SKM-1 (cell line): ENCODE measurements at regions not wholly inside any gene's neighbourhood (a gene's known extent, or its start where the extent isn't known, plus 50 kb on each side); places are given as distances from the start of the nearest gene placed in this dataset.

Source experiments
- DNase-seq: peaks from one replicate; lab custom pipeline; 2025; ENCODE audit not compliant: unreplicated experiment; lab: John Stamatoyannopoulos, UW

GRCh38 chr19:31121501-31121900, 227.7 kb downstream of the TSHZ3 start:
- no peak for DNase-seq

DNA sequence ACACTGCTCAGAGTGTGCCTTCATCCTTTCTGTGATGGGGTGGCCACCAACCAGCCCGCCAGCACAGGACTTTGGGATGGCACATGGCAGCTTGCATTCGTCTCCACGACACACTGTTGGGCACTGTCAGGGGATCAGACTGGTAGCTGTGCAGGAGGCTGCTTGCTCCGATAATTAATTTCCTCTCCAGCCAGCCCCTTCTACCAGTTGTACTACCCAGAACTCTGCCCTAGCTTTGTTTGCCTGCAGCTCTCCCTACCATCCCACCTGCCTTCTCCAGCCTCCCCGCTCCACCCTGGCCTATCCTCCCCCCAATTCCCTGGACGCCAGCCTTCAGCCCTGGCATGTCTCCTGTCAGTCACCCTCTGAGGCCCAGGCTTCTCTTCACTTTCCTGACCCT, 228.3 kb downstream of the TSHZ3 start:
- DNase-seq: no peak

GRCh38 chr19:31119951-31120690, 229.1 kb downstream of the TSHZ3 start:
- DNase-seq: no peak

- no peak for DNase-seq
These were observed 230.2 kb downstream of the TSHZ3 start for GRCh38 chr19:31118986-31119385.

DNA sequence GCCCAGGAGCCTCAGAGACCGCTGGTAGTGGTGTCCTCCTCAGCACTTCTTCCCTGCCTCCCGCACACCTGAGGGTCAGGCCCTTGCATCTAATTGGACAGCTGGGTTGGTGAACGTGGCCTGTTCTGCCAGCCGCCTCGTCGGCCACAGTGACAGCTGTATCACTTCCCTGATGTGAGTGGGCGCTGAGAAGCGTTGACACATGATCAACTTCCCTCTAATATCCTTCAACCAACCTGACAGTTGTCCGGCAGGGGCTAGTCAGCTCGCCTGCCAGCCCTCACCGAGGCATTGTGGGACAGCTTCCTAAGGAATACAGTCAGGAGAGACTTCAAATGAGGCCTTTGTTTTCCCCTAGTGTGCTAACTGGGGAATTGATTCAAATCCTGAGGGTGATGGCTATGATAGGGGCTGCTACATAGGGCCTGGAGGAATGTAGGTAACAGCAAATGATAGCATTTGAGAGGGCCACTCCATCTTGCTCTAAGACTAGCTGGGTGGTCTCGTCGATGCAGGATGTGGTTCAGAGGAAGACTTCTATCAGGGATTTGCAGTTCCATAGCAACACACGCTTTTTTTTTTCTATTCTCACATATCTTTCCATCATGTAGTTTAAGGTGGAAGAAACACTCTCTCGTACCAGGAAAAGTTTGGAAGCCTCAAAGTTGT, 230.8 kb downstream of the TSHZ3 start:
- DNase-seq: no peak

DNA sequence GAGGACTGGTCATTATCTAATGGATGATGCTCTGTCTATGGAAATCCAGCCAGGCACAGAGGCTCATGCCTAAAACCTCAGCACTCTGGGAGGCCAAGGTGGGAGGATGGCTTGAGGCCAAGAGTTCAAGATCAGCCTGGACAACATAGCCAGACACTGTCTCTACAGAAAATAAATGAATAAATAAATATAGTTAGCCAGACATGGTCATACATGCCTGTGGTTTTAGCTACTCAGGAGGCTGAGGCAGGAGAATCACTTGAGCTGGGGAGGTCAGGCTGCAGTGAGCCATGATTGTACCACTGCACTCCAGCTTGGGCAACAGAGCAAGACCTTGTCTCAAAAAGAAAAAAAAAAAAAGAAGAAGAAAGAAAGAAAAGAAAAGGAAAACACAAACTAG, 234.7 kb downstream of the TSHZ3 start:
- no peak for DNase-seq

GRCh38 chr19:31113293-31113692, 235.9 kb downstream of the TSHZ3 start:
- no peak for DNase-seq

DNA sequence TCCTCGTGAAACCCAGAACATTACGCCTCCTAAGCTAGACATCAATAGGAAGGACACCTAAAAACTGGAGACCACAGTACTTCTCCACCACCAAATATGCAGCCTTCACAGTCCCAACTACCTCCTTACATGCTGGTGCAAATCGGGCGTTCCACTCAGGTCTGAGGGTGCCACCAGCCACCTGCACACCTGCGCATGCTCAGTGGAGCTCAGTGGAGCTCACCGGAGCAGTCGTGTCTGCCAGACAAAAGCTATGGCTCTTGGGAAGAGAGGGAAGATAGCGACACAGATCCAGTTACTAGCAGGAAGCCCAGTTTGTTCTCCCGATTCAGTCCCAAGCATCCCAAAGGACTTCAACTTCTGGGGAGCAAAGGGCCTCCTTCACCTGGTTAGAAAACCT, 237.1 kb downstream of the TSHZ3 start:
- DNase-seq: no peak

GRCh38 chr19:31111741-31112140, 237.5 kb downstream of the TSHZ3 start:
- no peak for DNase-seq

DNA sequence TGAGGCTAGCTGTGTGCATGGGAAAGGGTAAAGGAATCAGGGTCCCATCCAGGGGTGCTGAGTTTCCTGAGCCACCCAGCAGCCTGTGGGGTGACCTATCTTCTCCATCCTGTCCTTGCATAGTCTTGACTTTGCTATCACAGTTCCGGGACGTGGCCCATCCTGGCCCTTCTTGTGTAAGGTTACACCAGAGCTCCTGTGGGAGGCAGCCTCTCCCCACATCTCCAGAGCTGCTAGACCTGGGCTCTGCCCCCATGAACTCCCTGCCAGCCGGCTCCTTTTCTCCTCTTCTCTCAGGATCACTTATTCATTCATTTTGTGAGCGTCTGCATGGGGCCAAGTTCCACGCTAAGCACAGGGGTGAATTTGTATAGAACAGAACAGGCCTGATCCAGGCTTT, 238.9 kb downstream of the TSHZ3 start:
- DNase-seq: no peak

- DNase-seq: no peak
These were observed 239.6 kb downstream of the TSHZ3 start for GRCh38 chr19:31109636-31110035.

DNA sequence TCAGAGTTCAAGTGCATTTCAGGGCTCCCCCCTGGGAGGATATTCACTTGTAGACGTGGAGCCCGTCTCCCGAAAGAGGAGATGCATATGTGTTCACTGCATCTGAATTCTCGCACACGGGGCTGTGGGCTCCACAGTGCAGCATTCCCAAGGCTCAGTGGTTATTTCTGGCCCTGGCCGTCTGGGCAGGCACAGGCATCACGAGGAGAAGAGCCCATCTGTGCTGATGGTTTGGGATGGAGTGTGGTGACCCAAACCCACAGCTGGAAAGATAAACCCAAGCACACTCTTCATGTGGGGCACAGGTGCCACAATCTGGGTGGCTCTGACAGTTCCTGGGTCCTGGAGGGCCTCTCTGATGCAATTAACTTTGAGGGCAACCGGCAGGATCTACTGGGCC, 242.1 kb downstream of the TSHZ3 start:
- DNase-seq: no peak

DNA sequence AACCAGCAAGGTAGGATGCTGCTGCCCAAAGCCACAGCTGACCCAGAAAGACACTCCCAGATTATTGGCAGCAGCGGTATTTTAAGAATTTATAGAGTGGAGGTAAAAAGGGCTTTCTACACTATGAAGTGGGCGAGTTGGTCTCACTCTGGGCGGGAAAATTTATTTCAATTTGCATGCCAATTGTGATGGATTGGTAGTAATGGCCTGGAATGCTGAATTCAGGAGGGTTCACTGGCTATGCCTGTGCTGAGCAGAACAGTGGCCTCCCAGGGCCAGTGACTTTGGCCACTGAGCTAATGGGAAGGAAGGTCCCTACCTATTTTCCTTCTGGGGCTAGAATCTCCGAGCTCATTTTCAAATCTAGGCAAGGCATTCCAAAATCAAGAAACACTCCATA, 243.5 kb downstream of the TSHZ3 start:
- no peak for DNase-seq

DNA sequence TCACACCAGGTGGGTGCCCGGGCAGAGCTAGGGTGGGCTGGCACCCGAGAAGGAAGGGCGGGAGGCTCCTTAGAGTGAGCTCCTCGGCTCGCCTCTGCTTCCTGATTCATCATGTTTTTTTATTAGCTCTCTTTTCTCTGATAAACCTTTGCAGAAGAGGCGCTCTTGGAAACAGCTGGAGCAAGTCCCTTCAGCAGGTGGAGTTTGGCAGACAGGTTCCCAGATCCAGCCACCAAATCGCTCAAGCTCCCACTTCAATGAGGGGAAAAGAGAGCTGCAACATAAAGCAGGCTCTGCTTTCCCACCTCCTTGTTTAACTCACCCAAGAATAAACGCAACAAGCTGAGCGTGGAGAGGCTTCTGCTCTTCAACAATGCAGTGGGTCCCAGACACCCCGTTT, 244.8 kb downstream of the TSHZ3 start:
- no peak for DNase-seq

DNA sequence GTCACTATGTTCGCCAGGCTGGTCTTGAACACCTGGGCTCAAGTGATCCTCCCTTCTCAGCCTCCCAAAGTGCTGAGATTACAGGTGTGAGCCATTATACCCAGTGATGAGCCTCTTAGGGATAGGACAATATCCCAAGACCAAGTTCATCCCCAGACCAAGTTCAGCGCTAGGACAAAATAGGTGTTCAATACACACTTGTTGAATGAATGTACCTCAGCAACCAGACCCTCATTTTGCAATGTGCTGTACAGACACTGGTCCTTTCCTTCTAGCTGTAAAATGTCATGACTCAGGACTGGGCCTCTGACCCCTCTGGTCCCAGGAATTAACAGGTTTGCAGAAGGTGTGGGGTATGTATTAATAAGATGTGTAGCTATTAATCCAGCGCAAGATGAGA, 246.0 kb downstream of the TSHZ3 start:
- no peak for DNase-seq

- no peak for DNase-seq
These were observed 246.6 kb downstream of the TSHZ3 start for GRCh38 chr19:31102674-31103073.

- no peak for DNase-seq
These were observed 248.3 kb downstream of the TSHZ3 start for GRCh38 chr19:31100981-31101380.

DNA sequence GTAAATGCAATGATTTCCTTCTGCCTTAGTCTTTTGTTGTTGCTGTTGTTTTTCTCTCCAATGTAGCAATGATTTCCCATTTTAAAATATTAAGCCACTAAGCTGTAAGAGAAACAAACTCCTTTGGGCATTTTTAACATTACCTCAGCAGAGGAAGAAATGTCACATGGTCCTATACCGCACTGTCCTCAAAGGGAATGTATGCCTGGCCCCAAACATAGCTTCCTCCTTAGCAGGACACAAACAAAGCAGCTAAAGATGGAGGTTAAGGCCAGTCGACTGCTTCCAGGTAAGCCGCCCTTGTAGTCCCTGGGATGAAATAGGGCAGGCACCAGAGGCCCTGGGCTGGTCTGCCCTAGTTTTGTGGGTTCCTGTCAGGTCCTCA, 249.0 kb downstream of the TSHZ3 start:
- no peak for DNase-seq

- DNase-seq: no peak
These were observed 249.6 kb downstream of the TSHZ3 start for GRCh38 chr19:31099515-31100205.

DNA sequence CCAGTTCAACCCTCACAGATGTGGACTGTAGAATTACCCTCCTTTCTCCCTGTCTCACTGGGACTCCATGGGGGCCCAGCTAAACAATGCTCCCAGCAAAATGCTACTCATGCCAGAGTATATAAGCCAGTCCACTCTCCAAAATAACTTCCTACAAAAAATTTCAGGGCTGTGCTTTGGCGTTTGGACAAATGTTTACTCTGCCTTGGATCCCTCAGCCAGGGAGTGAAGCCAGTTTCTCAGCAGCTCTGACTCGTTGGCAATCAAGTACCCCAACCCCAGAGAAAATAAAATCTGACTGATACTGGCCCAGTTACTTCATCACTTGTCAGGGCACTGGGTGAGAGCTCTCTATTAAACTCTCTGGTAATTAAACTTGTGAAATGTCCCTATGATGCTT, 250.4 kb downstream of the TSHZ3 start:
- DNase-seq: no peak

GRCh38 chr19:31096935-31097545, 252.2 kb downstream of the TSHZ3 start:
- DNase-seq: no peak
